DOHH2 (cell line): ENCODE measurements at regions not wholly inside any gene's neighbourhood (a gene's known extent, or its start where the extent isn't known, plus 50 kb on each side); places are given as distances from the start of the nearest gene placed in this dataset.
"Not testable (repeated sequence)": the region's sequence is repeated elsewhere in the genome, so short reads cannot be mapped to it uniquely, and the experiment has no call there.

Experiments used
- EZH2phosphoT487 ChIP-seq: fragments of 200-600 bp; sonication (generic); IDR thresholded peaks from 2 replicates; pipeline ENCODE4 v1.6.1; 2017; ENCODE audit warnings: borderline replicate concordance, mild to moderate bottlenecking, antibody characterized with exemption, low read length, moderate library complexity, mixed read lengths
- TF ChIP-seq, protein P1 (sequence below): fragments of 200-600 bp; sonication (generic); IDR thresholded peaks from one replicate; pipeline ENCODE4 v1.5.1; 2014; ENCODE audit warnings: antibody characterized with exemption, mild to moderate bottlenecking, low read depth, low read length; ENCODE audit not compliant: poor library complexity, severe bottlenecking

DNA sequence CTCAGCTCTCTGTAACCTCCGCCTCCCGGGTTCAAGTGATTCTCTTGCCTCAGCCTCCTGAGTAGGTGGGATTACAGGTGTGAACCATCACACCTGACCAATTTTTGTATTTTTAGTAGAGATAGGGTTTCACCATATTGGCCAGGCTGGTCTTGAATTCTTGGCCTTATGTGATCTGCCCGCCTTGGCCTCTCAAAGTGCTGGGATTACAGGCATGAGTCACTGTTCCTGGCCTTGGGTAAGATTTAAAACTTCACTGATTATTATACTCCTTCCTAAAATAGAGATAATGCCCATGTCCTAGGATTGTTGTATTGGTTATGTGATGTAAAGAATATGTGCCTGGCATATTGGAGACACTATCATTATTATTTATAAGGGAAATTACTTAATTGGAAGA lies 495.2 kb downstream of the PCNX1 start:
- TF ChIP-seq, protein P1, sequence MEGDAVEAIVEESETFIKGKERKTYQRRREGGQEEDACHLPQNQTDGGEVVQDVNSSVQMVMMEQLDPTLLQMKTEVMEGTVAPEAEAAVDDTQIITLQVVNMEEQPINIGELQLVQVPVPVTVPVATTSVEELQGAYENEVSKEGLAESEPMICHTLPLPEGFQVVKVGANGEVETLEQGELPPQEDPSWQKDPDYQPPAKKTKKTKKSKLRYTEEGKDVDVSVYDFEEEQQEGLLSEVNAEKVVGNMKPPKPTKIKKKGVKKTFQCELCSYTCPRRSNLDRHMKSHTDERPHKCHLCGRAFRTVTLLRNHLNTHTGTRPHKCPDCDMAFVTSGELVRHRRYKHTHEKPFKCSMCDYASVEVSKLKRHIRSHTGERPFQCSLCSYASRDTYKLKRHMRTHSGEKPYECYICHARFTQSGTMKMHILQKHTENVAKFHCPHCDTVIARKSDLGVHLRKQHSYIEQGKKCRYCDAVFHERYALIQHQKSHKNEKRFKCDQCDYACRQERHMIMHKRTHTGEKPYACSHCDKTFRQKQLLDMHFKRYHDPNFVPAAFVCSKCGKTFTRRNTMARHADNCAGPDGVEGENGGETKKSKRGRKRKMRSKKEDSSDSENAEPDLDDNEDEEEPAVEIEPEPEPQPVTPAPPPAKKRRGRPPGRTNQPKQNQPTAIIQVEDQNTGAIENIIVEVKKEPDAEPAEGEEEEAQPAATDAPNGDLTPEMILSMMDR: not testable (repeated sequence)
- TF ChIP-seq EZH2phosphoT487: not testable (repeated sequence)
